Osteocyte (in vitro differentiated cells): ENCODE measurements at regions not wholly inside any gene's neighbourhood (a gene's known extent, or its start where the extent isn't known, plus 50 kb on each side); places are given as distances from the start of the nearest gene placed in this dataset.
"Not testable (repeated sequence)": the region's sequence is repeated elsewhere in the genome, so short reads cannot be mapped to it uniquely, and the experiment has no call there.

Source experiments
- DNase-seq: peaks from one replicate; pipeline ENCODE4 v3.0.0; 2021; ENCODE audit warnings: mixed read lengths; ENCODE audit not compliant: unreplicated experiment; ENCODE audit errors: extremely low spot score
- H3K27ac Mint-ChIP-seq: one replicate; pipeline ENCODE4 v1.8.0; 2021; ENCODE audit warnings: mild to moderate bottlenecking, mixed read lengths; ENCODE audit not compliant: unreplicated experiment
- H3K27me3 Mint-ChIP-seq: one replicate; pipeline ENCODE4 v1.8.0; 2021; ENCODE audit warnings: mixed read lengths; ENCODE audit not compliant: unreplicated experiment
- H3K36me3 Mint-ChIP-seq: one replicate; pipeline ENCODE4 v1.8.0; 2021; ENCODE audit warnings: mixed read lengths; ENCODE audit not compliant: unreplicated experiment
- H3K4me1 Mint-ChIP-seq: one replicate; pipeline ENCODE4 v1.8.0; 2021; ENCODE audit warnings: mixed read lengths; ENCODE audit not compliant: unreplicated experiment
- H3K4me3 Mint-ChIP-seq: one replicate; pipeline ENCODE4 v1.8.0; 2021; ENCODE audit warnings: mild to moderate bottlenecking, moderate library complexity, mixed read lengths; ENCODE audit not compliant: unreplicated experiment
- H3K9me3 Mint-ChIP-seq: one replicate; pipeline ENCODE4 v1.8.0; 2021; ENCODE audit warnings: mixed read lengths; ENCODE audit not compliant: unreplicated experiment
- CTCF ChIP-seq: fragments of 200-600 bp; sonication (generic); IDR thresholded peaks from 2 replicates; pipeline ENCODE4 v1.5.0; 2021; ENCODE audit warnings: antibody characterized with exemption, mild to moderate bottlenecking, moderate library complexity

GRCh38 chr4:54837576-54838140 lies 179.9 kb downstream of the KIT start:
- no peak overlapping the region for H3K4me3 Mint-ChIP-seq
- H3K27ac Mint-ChIP-seq = no peak overlapping the region
- peaks cover 15% of the 10 kb centered on the region for H3K4me1 Mint-ChIP-seq

GRCh38 chr4:54828361-54828760 lies 170.6 kb downstream of the KIT start:
- H3K9me3 Mint-ChIP-seq, H3K36me3 Mint-ChIP-seq, H3K4me3 Mint-ChIP-seq, H3K4me1 Mint-ChIP-seq, H3K27ac Mint-ChIP-seq, DNase-seq: not testable (repeated sequence)
- peaks cover 15% of the 10 kb centered on the region for H3K27me3 Mint-ChIP-seq

More at GRCh38 chr4:54837576-54838140, 179.9 kb downstream of the KIT start:
- H3K9me3 Mint-ChIP-seq = no peaks in the 10 kb centered on the region
- H3K36me3 Mint-ChIP-seq = no peaks in the 10 kb centered on the region
- DNase-seq = no peak
- H3K27me3 Mint-ChIP-seq = no peaks in the 10 kb centered on the region
- no peak for TF ChIP-seq CTCF

- no peak for TF ChIP-seq CTCF
- no peak overlapping the region for H3K4me3 Mint-ChIP-seq
- DNase-seq = no peak
- H3K4me1 Mint-ChIP-seq = no peaks in the 10 kb centered on the region
- no peaks in the 10 kb centered on the region for H3K36me3 Mint-ChIP-seq
- peaks cover 13% of the 10 kb centered on the region for H3K27me3 Mint-ChIP-seq
- H3K27ac Mint-ChIP-seq = no peak overlapping the region
- H3K9me3 Mint-ChIP-seq = no peaks in the 10 kb centered on the region
These were observed 165.9 kb downstream of the KIT start for GRCh38 chr4:54823616-54824015.

- Mint-ChIP-seq H3K36me3 (no peaks in the 10 kb centered on the region), H3K27me3 (peaks cover 7% of the 10 kb centered on the region), H3K27ac (no peak overlapping the region), H3K9me3 (no peaks in the 10 kb centered on the region), H3K4me1 (no peaks in the 10 kb centered on the region), H3K4me3 (no peak overlapping the region)
- DNase-seq = no peak
- no peak for TF ChIP-seq CTCF
These were observed 161.3 kb downstream of the KIT start for GRCh38 chr4:54819034-54819433.

GRCh38 chr4:54818481-54818880 lies 160.7 kb downstream of the KIT start:
- Mint-ChIP-seq H3K27ac (no peak overlapping the region), H3K4me1 (no peaks in the 10 kb centered on the region), H3K36me3 (no peaks in the 10 kb centered on the region), H3K9me3 (no peaks in the 10 kb centered on the region), H3K27me3 (peaks cover 7% of the 10 kb centered on the region), H3K4me3 (no peak overlapping the region)
- no peak for DNase-seq
- no peak for TF ChIP-seq CTCF

GRCh38 chr4:54813674-54814073 lies 155.9 kb downstream of the KIT start:
- no peak for DNase-seq
- H3K4me3 Mint-ChIP-seq = no peak overlapping the region
- H3K36me3 Mint-ChIP-seq = no peaks in the 10 kb centered on the region
- TF ChIP-seq CTCF = no peak
- peaks cover 5% of the 10 kb centered on the region for H3K9me3 Mint-ChIP-seq
- peaks cover 26% of the 10 kb centered on the region for H3K27me3 Mint-ChIP-seq
- H3K27ac Mint-ChIP-seq = no peak overlapping the region
- H3K4me1 Mint-ChIP-seq = no peaks in the 10 kb centered on the region
